ENCODE measurements at regions not wholly inside any gene's neighbourhood (a gene's known extent, or its start where the extent isn't known, plus 50 kb on each side); places are given as distances from the start of the nearest gene placed in this dataset.

GRCh38 chr5:20524991-20525529, 537.1 kb upstream of the CDH18 start:
- no peak for TF ChIP-seq CTCF (IDR thresholded peaks at IDR 0.05 in 2 of 3, conservative IDR thresholded peaks at IDR 0.05 in 1 of 3; ENCODE audit: control insufficient read depth in 2 of 3, extremely low read depth in 1 of 3, insufficient read depth in 1 of 3, low read depth in 3 of 3, low read length in 3 of 3)
- TF ChIP-seq EZH2 (IDR thresholded peaks at IDR 0.05; ENCODE audit: borderline replicate concordance, control insufficient read depth, low read depth, low read length): no peak
- no peak for TF ChIP-seq KDM1A (IDR thresholded peaks at IDR 0.05; ENCODE audit: borderline replicate concordance)
- no peak for TF ChIP-seq RFX5 (IDR thresholded peaks at IDR 0.05; ENCODE audit: low read depth, low read length)
- TF ChIP-seq MYC (IDR thresholded peaks at IDR 0.05; ENCODE audit: insufficient read depth, insufficient read length, insufficient replicate concordance, low read length, severe bottlenecking): no peak
- no peak for TF ChIP-seq REST (IDR thresholded peaks at IDR 0.05; ENCODE audit: low read depth, low read length)
- TF ChIP-seq USF1 (IDR thresholded peaks at IDR 0.05; ENCODE audit: borderline replicate concordance, extremely low read length, insufficient read depth, low read depth, low read length): no peak

Measured in GM12878 (cell line).